GM23338 (cell line): ENCODE measurements at regions not wholly inside any gene's neighbourhood (a gene's known extent, or its start where the extent isn't known, plus 50 kb on each side); places are given as distances from the start of the nearest gene placed in this dataset.

ENCODE experiments used
- ATAC-seq: fragments of 200-7000 bp; cut with Tn5 transposase; 3 replicates; pipeline ENCODE4 v1.9.1; 2020
- DNase-seq: peaks from one replicate; pipeline ENCODE4 v3.0.0-alpha.2; 2015; ENCODE audit warnings: low spot score
- H2AFZ ChIP-seq: fragments of 200-600 bp; sonication (generic); 2 replicates; pipeline ENCODE4 v1.8.0; 2016; ENCODE audit warnings: antibody characterized with exemption, mild to moderate bottlenecking, moderate library complexity
- H3F3A ChIP-seq: fragments of 200-600 bp; sonication (generic); replicated peaks from 2 replicates; pipeline ENCODE4 v1.8.0; 2017; ENCODE audit warnings: antibody characterized with exemption, mixed run types, low read depth
- H3K27ac ChIP-seq: fragments of 200-600 bp; sonication (generic); 2 replicates; pipeline ENCODE4 v1.6.1; 2016; ENCODE audit warnings: low read depth
- H3K27me3 ChIP-seq: fragments of 200-600 bp; sonication (generic); 2 replicates; pipeline ENCODE4 v1.8.0; 2016; ENCODE audit warnings: mild to moderate bottlenecking, mixed run types, moderate library complexity; ENCODE audit not compliant: insufficient read depth
- H3K36me3 ChIP-seq: fragments of 200-600 bp; sonication (generic); 2 replicates; pipeline ENCODE4 v1.8.0; 2016; ENCODE audit warnings: mild to moderate bottlenecking; ENCODE audit not compliant: insufficient read depth
- H3K4me1 ChIP-seq: fragments of 200-600 bp; sonication (generic); 2 replicates; pipeline ENCODE4 v1.8.0; 2016; ENCODE audit warnings: mild to moderate bottlenecking, moderate library complexity; ENCODE audit not compliant: insufficient read depth
- H3K4me2 ChIP-seq: fragments of 200-600 bp; sonication (generic); 2 replicates; pipeline ENCODE4 v1.7.1; 2017; ENCODE audit warnings: mixed run types
- H3K4me3 ChIP-seq: fragments of 200-600 bp; sonication (generic); 2 replicates; pipeline ENCODE4 v1.6.1; 2016; ENCODE audit warnings: mixed run types
- H3K79me2 ChIP-seq: fragments of 200-600 bp; sonication (generic); replicated peaks from 2 replicates; pipeline ENCODE4 v1.8.0; 2017; ENCODE audit warnings: mild to moderate bottlenecking; ENCODE audit not compliant: insufficient read depth
- H3K9me2 ChIP-seq: fragments of 200-600 bp; sonication (generic); 2 replicates; pipeline ENCODE4 v1.8.0; 2017; ENCODE audit not compliant: insufficient read depth
- H4K20me1 ChIP-seq: fragments of 200-600 bp; sonication (generic); replicated peaks from 2 replicates; pipeline ENCODE4 v1.8.0; 2017; ENCODE audit warnings: mild to moderate bottlenecking; ENCODE audit not compliant: insufficient read depth
- H3K27ac Mint-ChIP-seq: 2 replicates; pipeline ENCODE4 v1.8.0; 2020; ENCODE audit warnings: inconsistent platforms, mild to moderate bottlenecking, moderate library complexity, mixed read lengths
- H3K27me3 Mint-ChIP-seq: 3 replicates; pipeline ENCODE4 v1.8.0; 2022; ENCODE audit warnings: low read depth, mild to moderate bottlenecking, moderate library complexity, mixed read lengths, inconsistent platforms; ENCODE audit not compliant: insufficient read depth, poor library complexity
- H3K36me3 Mint-ChIP-seq: 3 replicates; pipeline ENCODE4 v1.8.0; 2021; ENCODE audit warnings: low read depth, mild to moderate bottlenecking, inconsistent platforms, moderate library complexity, mixed read lengths
- H3K4me1 Mint-ChIP-seq: 3 replicates; pipeline ENCODE4 v1.8.0; 2020; ENCODE audit warnings: mild to moderate bottlenecking, inconsistent platforms, mixed read lengths
- H3K4me3 Mint-ChIP-seq: 3 replicates; pipeline ENCODE4 v1.8.0; 2021; ENCODE audit warnings: moderate library complexity, mild to moderate bottlenecking, inconsistent platforms, mixed read lengths
- H3K9me3 Mint-ChIP-seq: 3 replicates; pipeline ENCODE4 v1.8.0; 2020; ENCODE audit warnings: moderate library complexity, mild to moderate bottlenecking, inconsistent platforms, mixed read lengths
- JUNB ChIP-seq: IDR thresholded peaks from one replicate; pipeline ENCODE4 v1.6.1; 2016; ENCODE audit warnings: antibody characterized with exemption; ENCODE audit not compliant: unreplicated experiment
- TF ChIP-seq, protein P1 (sequence below): fragments of 250-450 bp; sonication (Bioruptor Pico); IDR thresholded peaks from 2 replicates; pipeline ENCODE4 v1.5.0; 2020; ENCODE audit warnings: mild to moderate bottlenecking, moderate library complexity
- TF ChIP-seq, protein P2 (sequence below): IDR thresholded peaks from one replicate; pipeline ENCODE4 v1.6.1; 2018; ENCODE audit warnings: antibody characterized with exemption; ENCODE audit not compliant: unreplicated experiment

DNA sequence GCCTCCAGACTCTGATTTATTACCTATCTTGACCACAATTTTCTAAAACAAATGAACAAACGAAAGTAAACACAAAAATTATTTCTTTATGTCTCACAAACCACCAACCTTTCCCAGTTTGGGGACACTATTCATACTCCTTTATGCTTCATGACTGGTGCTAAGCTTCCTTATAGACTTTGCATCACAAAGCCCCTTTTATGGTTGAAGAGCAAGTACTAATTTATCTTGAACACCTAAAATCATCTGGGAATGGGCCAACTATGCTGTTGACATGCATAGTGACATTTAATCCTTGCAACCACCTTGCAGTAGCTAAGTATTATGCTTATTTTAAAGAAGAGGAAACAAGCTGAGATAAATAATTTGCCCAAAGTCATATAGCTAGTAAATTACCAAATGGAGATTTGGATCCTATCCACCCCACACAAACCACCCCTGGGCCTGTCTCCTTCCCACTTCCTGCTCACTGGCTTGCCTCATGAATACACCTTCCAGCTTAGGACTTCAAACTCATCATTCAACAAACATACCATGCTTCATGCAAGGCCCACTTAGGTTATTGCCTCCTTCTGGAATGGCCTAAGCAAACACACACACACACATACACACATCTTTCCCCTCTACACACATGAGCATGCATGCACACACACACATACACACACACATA is 192.2 kb downstream of the PLPP3 start (continued):
- TF ChIP-seq, protein P1, sequence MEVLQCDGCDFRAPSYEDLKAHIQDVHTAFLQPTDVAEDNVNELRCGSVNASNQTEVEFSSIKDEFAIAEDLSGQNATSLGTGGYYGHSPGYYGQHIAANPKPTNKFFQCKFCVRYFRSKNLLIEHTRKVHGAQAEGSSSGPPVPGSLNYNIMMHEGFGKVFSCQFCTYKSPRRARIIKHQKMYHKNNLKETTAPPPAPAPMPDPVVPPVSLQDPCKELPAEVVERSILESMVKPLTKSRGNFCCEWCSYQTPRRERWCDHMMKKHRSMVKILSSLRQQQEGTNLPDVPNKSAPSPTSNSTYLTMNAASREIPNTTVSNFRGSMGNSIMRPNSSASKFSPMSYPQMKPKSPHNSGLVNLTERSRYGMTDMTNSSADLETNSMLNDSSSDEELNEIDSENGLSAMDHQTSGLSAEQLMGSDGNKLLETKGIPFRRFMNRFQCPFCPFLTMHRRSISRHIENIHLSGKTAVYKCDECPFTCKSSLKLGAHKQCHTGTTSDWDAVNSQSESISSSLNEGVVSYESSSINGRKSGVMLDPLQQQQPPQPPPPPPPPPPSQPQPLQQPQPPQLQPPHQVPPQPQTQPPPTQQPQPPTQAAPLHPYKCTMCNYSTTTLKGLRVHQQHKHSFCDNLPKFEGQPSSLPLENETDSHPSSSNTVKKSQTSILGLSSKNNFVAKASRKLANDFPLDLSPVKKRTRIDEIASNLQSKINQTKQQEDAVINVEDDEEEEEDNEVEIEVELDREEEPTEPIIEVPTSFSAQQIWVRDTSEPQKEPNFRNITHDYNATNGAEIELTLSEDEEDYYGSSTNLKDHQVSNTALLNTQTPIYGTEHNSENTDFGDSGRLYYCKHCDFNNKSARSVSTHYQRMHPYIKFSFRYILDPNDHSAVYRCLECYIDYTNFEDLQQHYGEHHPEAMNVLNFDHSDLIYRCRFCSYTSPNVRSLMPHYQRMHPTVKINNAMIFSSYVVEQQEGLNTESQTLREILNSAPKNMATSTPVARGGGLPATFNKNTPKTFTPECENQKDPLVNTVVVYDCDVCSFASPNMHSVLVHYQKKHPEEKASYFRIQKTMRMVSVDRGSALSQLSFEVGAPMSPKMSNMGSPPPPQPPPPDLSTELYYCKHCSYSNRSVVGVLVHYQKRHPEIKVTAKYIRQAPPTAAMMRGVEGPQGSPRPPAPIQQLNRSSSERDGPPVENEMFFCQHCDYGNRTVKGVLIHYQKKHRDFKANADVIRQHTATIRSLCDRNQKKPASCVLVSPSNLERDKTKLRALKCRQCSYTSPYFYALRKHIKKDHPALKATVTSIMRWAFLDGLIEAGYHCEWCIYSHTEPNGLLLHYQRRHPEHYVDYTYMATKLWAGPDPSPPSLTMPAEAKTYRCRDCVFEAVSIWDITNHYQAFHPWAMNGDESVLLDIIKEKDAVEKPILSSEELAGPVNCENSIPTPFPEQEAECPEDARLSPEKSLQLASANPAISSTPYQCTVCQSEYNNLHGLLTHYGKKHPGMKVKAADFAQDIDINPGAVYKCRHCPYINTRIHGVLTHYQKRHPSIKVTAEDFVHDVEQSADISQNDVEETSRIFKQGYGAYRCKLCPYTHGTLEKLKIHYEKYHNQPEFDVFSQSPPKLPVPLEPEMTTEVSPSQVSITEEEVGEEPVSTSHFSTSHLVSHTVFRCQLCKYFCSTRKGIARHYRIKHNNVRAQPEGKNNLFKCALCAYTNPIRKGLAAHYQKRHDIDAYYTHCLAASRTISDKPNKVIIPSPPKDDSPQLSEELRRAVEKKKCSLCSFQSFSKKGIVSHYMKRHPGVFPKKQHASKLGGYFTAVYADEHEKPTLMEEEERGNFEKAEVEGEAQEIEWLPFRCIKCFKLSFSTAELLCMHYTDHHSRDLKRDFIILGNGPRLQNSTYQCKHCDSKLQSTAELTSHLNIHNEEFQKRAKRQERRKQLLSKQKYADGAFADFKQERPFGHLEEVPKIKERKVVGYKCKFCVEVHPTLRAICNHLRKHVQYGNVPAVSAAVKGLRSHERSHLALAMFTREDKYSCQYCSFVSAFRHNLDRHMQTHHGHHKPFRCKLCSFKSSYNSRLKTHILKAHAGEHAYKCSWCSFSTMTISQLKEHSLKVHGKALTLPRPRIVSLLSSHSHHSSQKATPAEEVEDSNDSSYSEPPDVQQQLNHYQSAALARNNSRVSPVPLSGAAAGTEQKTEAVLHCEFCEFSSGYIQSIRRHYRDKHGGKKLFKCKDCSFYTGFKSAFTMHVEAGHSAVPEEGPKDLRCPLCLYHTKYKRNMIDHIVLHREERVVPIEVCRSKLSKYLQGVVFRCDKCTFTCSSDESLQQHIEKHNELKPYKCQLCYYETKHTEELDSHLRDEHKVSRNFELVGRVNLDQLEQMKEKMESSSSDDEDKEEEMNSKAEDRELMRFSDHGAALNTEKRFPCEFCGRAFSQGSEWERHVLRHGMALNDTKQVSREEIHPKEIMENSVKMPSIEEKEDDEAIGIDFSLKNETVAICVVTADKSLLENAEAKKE = no peak
- TF ChIP-seq, protein P2, sequence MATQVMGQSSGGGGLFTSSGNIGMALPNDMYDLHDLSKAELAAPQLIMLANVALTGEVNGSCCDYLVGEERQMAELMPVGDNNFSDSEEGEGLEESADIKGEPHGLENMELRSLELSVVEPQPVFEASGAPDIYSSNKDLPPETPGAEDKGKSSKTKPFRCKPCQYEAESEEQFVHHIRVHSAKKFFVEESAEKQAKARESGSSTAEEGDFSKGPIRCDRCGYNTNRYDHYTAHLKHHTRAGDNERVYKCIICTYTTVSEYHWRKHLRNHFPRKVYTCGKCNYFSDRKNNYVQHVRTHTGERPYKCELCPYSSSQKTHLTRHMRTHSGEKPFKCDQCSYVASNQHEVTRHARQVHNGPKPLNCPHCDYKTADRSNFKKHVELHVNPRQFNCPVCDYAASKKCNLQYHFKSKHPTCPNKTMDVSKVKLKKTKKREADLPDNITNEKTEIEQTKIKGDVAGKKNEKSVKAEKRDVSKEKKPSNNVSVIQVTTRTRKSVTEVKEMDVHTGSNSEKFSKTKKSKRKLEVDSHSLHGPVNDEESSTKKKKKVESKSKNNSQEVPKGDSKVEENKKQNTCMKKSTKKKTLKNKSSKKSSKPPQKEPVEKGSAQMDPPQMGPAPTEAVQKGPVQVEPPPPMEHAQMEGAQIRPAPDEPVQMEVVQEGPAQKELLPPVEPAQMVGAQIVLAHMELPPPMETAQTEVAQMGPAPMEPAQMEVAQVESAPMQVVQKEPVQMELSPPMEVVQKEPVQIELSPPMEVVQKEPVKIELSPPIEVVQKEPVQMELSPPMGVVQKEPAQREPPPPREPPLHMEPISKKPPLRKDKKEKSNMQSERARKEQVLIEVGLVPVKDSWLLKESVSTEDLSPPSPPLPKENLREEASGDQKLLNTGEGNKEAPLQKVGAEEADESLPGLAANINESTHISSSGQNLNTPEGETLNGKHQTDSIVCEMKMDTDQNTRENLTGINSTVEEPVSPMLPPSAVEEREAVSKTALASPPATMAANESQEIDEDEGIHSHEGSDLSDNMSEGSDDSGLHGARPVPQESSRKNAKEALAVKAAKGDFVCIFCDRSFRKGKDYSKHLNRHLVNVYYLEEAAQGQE = no peak

DNA sequence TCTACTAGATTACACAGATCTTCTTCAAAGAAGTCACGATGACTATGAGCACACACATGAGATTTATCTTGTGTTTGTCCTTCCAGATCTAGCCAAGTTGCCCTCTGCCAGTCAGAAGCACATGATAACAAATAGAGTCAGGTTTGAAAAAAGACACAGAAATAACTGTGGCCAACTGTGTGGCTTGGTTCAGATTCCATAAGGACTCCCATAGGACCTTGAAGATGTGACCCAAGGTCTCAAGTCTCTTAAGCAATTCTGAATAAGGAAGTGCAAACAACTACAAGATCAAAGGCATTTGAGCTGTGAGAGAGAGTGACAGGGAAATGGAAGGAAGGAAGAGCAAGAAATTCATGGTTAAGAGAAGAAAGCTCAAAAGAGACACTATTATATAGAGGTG is 194.0 kb downstream of the PLPP3 start:
- Histone ChIP-seq H2AFZ (no peak overlapping the region), H4K20me1 (no peaks in the 10 kb centered on the region), H3K4me2 (no peak overlapping the region), H3K4me3 (no peak overlapping the region), H3K9me2 (no peaks in the 10 kb centered on the region), H3F3A (no peaks in the 10 kb centered on the region), H3K36me3 (no peaks in the 10 kb centered on the region), H3K79me2 (no peaks in the 10 kb centered on the region), H3K27me3 (no peaks in the 10 kb centered on the region), H3K4me1 (peaks cover 6% of the 10 kb centered on the region), H3K27ac (no peak overlapping the region)
- Mint-ChIP-seq H3K4me3 (no peak overlapping the region), H3K27me3 (no peaks in the 10 kb centered on the region), H3K4me1 (peaks cover 13% of the 10 kb centered on the region), H3K27ac (no peak overlapping the region), H3K9me3 (no peaks in the 10 kb centered on the region), H3K36me3 (no peaks in the 10 kb centered on the region)
- ATAC-seq (no peak), DNase-seq (no peak)
- no peak for TF ChIP-seq JUNB
